ENCODE measurements at regions not wholly inside any gene's neighbourhood (a gene's known extent, or its start where the extent isn't known, plus 50 kb on each side); places are given as distances from the start of the nearest gene placed in this dataset.

- no peak for DNase-seq
Observed at GRCh38 chr2:56615760-56616159, 432.0 kb downstream of the CCDC85A start.

- DNase-seq, result no peak
Observed at GRCh38 chr2:56624181-56624580, 440.4 kb downstream of the CCDC85A start.

DNA sequence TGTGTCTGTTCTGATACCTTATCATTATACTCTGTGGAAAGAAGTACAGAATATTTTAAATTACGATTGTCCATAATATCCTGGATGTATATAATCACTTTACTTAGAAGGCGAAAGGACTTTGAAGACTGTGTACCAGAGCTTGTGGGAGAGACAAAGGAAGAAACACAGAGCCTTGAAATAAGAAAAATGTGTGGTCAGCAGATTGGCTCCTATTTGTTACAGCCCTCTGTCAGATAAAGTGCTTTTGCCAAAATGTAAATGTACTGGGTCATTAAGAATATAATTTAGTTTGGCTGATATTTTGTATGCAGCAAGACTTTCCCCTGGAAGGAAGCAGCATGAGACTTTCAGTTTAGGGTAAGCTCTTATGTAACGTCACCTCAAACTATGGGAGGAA is 443.1 kb downstream of the CCDC85A start:
- DNase-seq, result no peak

DNA sequence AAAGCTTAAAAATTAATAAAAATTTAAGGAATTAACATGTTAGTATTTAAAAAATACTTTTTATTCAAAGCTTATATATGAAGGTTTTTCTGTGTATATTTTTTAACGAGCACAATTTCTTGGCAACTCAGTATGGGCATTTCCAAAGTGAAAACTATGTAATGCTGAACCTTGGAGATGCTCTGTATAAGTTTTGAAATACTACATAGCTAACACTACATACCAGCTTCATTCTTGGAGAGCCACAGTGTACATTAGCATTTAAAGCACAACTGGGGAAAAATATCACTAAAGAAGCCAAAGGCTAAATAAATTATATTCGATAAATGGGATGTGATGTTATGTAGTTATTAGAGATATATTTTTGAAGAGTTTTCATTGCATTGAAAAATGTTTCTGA is 446.5 kb downstream of the CCDC85A start:
- DNase-seq, result no peak

DNA sequence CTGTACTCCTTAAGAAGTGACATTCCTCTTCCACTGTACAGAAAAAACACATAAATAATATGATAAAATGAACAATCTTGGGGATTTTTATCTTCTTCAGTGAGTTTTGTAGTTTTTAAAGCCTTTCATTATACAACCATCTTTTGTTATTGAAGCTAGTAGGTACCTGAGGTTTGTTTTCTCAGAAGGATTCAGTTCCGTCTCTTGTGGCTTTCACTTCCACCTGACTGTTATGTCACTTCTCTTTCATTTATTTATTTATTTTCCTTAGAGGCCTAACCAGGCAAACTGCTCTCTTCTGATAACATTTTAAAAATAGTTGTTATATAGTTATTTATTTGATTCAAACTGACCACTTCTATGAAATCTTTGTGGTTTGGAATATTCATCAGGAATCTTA is 464.2 kb downstream of the CCDC85A start:
- no peak for DNase-seq

DNA sequence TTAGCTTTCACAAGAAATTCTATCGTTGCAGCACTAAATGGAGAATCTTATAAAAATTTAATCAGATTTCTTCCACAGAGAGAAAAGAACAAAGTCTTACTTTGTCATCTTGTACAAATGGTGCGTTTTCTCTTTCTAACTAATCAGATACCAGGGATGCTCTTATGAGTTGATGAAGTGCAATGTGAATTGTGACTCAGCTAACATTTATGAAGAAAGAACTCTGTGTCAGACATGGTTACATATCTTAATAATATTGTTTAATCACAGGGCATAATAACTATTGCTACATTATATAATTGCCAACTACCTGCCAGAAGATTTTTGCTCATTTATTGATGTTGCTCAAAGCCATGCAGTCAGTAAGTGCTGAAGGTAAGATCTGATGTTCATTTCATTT is 465.0 kb downstream of the CCDC85A start:
- no peak for DNase-seq

- no peak for DNase-seq
Observed at GRCh38 chr2:56654936-56655335, 471.1 kb downstream of the CCDC85A start.

DNA sequence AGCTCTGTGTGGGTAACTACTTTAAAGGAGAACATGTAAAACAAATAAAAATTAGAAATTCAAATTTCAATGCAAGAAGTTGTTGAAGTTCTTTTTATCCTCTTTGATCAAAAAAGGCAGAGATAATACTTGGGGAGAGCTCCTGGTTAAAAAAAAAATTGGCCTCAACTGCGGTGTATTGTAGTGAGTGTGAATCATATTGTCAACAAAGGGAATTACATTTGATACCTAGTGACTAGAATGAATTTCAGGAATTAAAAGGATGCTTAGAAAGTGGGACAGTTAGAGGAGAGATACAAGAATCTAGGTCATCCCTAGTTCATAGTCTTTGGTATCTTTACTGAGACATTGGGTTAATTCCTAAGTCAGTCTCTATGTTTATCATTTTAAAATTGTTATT is 473.0 kb downstream of the CCDC85A start:
- no peak for DNase-seq

DNA sequence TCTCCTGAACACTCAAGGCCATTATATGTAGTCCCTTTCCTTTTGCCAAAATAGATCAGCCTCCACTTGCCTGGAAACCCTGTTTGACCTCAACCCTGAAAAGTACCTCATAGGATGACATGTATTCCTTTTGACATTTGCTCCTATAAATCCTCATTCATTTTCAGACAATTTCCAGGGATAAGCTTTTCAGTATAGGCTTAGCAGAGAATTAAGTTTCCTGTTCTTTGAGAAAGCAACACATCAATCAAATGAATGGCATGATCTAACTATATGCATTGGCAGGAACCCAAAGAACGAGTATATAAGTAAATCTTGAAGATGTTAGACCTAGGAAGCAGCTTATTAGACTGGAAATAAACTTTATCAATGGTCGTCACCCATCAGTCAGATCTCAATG is 483.0 kb downstream of the CCDC85A start:
- no peak for DNase-seq

- DNase-seq, result no peak
Observed at GRCh38 chr2:56671973-56672569, 488.3 kb downstream of the CCDC85A start.

GRCh38 chr2:56674084-56674483 is 490.3 kb downstream of the CCDC85A start:
- DNase-seq, result no peak

DNA sequence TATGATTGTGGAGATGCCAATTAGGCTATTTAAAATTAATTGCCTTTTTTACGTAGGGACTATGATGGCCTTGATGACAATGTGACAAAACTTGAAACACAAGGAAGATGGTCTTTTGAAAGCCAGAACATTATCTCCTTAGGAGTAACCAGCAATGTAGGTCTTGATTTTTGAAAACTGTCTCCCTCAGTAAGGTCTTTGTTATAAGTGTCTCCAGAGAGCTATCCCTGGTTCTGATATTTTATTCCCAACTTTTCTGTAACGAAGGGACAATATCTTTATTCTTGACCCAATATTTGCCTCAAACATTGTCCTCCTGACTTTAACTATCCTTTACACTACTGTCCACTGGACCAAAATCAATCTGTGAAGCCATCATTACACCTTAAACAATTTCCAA is 493.2 kb downstream of the CCDC85A start:
- DNase-seq, result no peak

DNA sequence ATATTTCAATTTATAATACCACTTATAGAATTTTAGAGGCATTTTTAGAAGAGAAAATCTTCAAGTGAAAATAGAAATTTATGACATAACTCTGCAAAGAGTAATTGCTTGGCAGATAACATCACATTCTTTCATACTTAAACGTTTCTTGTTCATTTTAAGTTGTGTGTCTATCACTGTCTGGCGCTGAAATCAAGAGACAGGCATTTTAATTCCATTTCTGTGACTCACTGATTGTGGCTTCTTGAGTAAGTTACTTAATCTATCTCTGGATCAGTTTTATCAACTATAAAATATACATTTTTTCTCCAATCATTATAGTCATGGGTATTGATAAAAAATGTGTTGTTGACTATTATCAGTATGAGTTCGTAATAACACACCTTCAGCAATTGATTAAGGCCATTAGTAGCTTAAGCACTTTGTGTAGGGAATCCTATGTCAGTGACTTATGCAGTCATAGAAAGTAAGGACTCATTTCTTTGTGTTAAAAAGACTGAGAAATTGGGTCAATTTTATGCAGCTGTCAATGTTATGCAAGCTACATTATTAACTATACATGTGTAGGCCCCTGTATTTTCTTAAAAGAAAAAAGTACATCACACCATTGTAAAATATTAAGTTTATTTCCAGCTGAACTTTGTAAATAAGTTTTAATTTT is 497.3 kb downstream of the CCDC85A start:
- DNase-seq, result no peak

DNA sequence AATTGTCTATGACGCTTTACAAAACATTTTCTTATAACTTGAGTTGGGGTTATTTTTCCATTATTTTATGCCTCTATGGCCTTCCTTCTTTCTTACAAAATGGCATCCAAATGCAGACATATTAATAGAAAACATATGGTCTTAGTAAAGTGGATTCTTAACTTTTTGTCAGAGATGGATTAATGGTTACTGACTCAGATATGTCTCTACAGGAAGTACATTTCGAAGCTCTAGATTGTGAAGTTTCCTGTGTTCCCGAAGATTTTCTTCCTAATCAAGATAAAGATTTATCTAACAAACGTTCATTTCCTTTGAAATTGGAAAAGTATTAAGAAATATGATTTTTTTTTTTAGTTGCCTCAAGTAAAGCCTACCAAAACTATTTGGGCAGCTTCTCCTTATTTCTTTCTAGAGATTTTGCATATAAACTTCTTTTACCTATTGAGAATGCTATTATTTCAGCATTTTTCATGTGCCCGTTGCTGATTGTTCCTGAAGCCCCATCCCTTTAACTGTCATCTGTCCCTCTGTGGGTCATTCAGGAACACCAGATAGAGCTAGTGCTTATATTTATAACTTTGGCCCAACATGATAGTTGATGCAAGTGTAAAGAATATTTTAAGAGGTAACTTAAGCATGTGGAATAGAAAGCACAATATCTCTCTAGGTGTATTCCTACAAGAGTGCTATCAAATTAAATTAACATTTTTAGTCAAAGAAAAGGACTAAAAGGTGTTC is 498.0 kb downstream of the CCDC85A start:
- DNase-seq, result no peak

- no peak for DNase-seq
Observed at GRCh38 chr2:56682397-56682760, 498.6 kb downstream of the CCDC85A start.

- DNase-seq, result no peak
Observed at GRCh38 chr2:56684327-56684726, 500.5 kb downstream of the CCDC85A start.

DNA sequence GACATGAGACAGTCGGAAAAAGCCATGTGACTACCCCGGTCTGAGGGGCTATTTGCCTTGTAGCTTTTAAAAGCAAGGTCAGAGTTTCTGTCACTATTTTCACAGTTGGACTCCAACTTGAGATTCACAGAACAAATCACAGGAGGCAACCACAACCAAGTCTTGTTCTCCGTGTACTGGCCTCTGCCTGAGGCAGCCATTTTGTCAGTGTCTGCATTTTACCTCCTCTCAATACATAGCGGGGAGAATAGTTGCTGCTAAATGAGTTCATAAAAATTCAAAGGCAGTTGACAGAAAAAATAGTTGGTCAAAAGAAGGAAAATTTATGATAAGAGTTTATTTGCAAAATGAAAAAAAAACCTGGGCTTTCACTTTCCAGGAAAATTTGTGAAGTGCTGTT is 501.4 kb downstream of the CCDC85A start:
- no peak for DNase-seq

DNA sequence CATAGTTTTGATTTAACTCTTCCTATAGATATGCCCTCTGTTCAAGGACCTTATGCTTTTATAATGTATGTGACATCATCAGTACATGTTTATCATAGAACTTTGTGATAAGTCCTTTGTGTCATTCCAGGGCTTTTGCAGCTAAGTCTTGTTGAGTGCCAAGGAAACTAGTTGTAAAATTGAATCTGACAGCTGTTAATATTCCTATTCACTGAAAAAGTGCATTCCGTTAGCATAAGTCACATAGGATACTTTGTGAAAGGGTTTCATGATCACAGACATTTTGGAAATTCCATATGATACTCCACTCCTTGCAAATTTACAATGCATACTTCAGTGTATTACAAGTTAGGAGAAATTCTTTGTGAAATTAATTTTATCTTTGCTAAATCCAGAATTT is 503.4 kb downstream of the CCDC85A start:
- DNase-seq, result no peak

GRCh38 chr2:56688661-56689060 is 504.9 kb downstream of the CCDC85A start:
- DNase-seq, result no peak

DNA sequence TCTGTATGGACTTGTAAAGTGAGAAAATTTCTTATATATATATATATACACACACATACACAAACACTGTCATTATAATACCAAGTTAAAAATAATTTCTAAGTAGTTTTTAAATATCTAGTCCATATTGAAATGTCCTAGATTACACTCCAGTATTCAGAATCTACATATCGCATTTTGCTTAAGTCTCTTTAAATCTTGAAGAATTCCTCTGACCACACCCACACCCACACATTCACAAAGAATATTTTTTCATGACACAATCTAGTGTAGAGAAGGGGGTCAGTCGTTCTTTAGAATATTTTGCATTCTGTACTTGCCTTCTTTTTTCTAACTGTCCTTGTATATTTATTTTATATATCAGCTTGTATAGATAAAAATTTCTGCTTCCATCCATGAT is 509.7 kb downstream of the CCDC85A start:
- no peak for DNase-seq

DNA sequence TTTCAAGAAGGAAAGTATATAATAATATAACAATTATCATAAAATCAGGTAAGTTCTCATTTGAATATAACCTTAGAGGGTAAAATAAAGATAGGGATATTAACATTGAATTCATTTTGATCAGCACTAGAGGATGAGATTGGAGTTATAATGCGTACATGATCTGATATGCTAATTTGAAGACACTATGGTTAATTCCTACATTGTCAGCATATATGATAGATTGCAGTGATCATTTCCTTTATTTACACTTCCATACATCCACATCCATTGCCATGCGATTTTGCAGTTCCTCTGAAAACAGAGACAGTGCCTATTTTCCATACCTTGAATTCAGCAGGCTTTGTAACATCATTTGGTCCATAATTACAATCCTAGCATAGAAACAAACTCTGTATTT is 519.2 kb downstream of the CCDC85A start:
- DNase-seq, result no peak

GRCh38 chr2:56705713-56706112 is 521.9 kb downstream of the CCDC85A start:
- no peak for DNase-seq

- DNase-seq, result no peak
Observed at GRCh38 chr2:56707218-56707617, 523.4 kb downstream of the CCDC85A start.

GRCh38 chr2:56707650-56708049 is 523.9 kb downstream of the CCDC85A start:
- no peak for DNase-seq
